MM.1S (cell line): ENCODE measurements at regions not wholly inside any gene's neighbourhood (a gene's known extent, or its start where the extent isn't known, plus 50 kb on each side); places are given as distances from the start of the nearest gene placed in this dataset.

ENCODE experiments used
- DNase-seq: peaks from one replicate; pipeline ENCODE4 v3.0.0-alpha.2; 2015
- H2AFZ ChIP-seq: fragments of 300-600 bp; sonication (generic); 2 replicates; pipeline ENCODE4 v1.6.0; 2016; ENCODE audit warnings: antibody characterized with exemption, low read length
- H3F3A ChIP-seq: fragments of 300-600 bp; sonication (generic); 2 replicates; pipeline ENCODE4 v1.6.1; 2016; ENCODE audit warnings: mild to moderate bottlenecking, antibody characterized with exemption, low read length, moderate library complexity, mixed read lengths; ENCODE audit not compliant: insufficient read depth
- H3K27ac ChIP-seq: fragments of 300-600 bp; sonication (generic); 2 replicates; pipeline ENCODE4 v1.5.1; 2016; ENCODE audit warnings: mild to moderate bottlenecking, low read length
- H3K27me3 ChIP-seq: fragments of 300-600 bp; sonication (generic); replicated peaks from 2 replicates; pipeline ENCODE4 v1.6.0; 2016; ENCODE audit warnings: low read length; ENCODE audit not compliant: insufficient read depth
- H3K36me3 ChIP-seq: fragments of 300-600 bp; sonication (generic); replicated peaks from 2 replicates; pipeline ENCODE4 v1.6.1; 2016; ENCODE audit warnings: mild to moderate bottlenecking, low read length, mixed read lengths; ENCODE audit not compliant: insufficient read depth
- H3K4me1 ChIP-seq: fragments of 300-600 bp; sonication (generic); 2 replicates; pipeline ENCODE4 v1.6.1; 2016; ENCODE audit warnings: low read length, mixed read lengths
- H3K4me2 ChIP-seq: fragments of 300-600 bp; sonication (generic); 2 replicates; pipeline ENCODE4 v1.6.0; 2016; ENCODE audit warnings: low read depth, low read length
- H3K4me3 ChIP-seq: fragments of 300-600 bp; sonication (generic); 2 replicates; pipeline ENCODE4 v1.5.1; 2016; ENCODE audit warnings: low read length, mixed read lengths
- H3K79me2 ChIP-seq: fragments of 300-600 bp; sonication (generic); 2 replicates; pipeline ENCODE4 v1.6.1; 2016; ENCODE audit warnings: mixed run types, low read length, mixed read lengths
- H3K9ac ChIP-seq: fragments of 300-600 bp; sonication (generic); 2 replicates; pipeline ENCODE4 v1.6.1; 2016; ENCODE audit warnings: low read length, mixed read lengths
- H3K9me2 ChIP-seq: fragments of 300-600 bp; sonication (generic); replicated peaks from 2 replicates; pipeline ENCODE4 v1.6.1; 2016; ENCODE audit warnings: mild to moderate bottlenecking, low read length, mixed read lengths; ENCODE audit not compliant: insufficient read depth
- H3K9me3 ChIP-seq: fragments of 300-600 bp; sonication (generic); replicated peaks from 2 replicates; pipeline ENCODE4 v1.6.1; 2016; ENCODE audit warnings: mild to moderate bottlenecking, low read length, mixed read lengths; ENCODE audit not compliant: insufficient read depth
- H4K20me1 ChIP-seq: fragments of 300-600 bp; sonication (generic); 2 replicates; pipeline ENCODE4 v1.6.1; 2016; ENCODE audit warnings: mild to moderate bottlenecking, low read length, moderate library complexity, mixed read lengths; ENCODE audit not compliant: insufficient read depth
- CTCF ChIP-seq: fragments of 300-600 bp; sonication (generic); IDR thresholded peaks from 2 replicates; pipeline ENCODE4 v1.5.1; 2016; ENCODE audit warnings: antibody characterized with exemption, low read length, mixed read lengths
- EZH2 ChIP-seq: fragments of 300-600 bp; sonication (generic); optimal IDR thresholded peaks from 2 replicates; pipeline ENCODE3; 2017; ENCODE audit warnings: low read depth, mild to moderate bottlenecking, antibody characterized with exemption, low read length, mixed read lengths
- EZH2phosphoT487 ChIP-seq: fragments of 300-600 bp; sonication (generic); IDR thresholded peaks from 2 replicates; pipeline ENCODE4 v1.6.1; 2018; ENCODE audit warnings: antibody characterized with exemption, low read length

GRCh38 chr1:4207842-4208692 is 308.0 kb upstream of the C1orf174 start:
- Histone ChIP-seq H2AFZ (no peak overlapping the region), H3K4me1 (no peaks in the 10 kb centered on the region), H3K27me3 (peaks cover 60% of the 10 kb centered on the region), H3K9ac (no peak overlapping the region), H4K20me1 (no peaks in the 10 kb centered on the region), H3K4me3 (no peak overlapping the region), H3F3A (no peaks in the 10 kb centered on the region), H3K36me3 (no peaks in the 10 kb centered on the region), H3K9me2 (no peaks in the 10 kb centered on the region), H3K4me2 (no peak overlapping the region), H3K79me2 (no peaks in the 10 kb centered on the region), H3K9me3 (no peaks in the 10 kb centered on the region), H3K27ac (no peak overlapping the region)
- no peak for DNase-seq
- TF ChIP-seq EZH2 (no peak), CTCF (no peak), EZH2phosphoT487 (no peak)

GRCh38 chr1:4210043-4210442 is 310.0 kb upstream of the C1orf174 start:
- H3K79me2 ChIP-seq, result no peaks in the 10 kb centered on the region
- no peaks in the 10 kb centered on the region for H4K20me1 ChIP-seq
- TF ChIP-seq EZH2phosphoT487 (no peak), EZH2 (no peak), CTCF (no peak)
- no peak overlapping the region for H3K4me2 ChIP-seq
- no peak overlapping the region for H2AFZ ChIP-seq
- peaks cover 76% of the 10 kb centered on the region for H3K27me3 ChIP-seq
- no peaks in the 10 kb centered on the region for H3K9me2 ChIP-seq
- no peaks in the 10 kb centered on the region for H3F3A ChIP-seq
- no peak for DNase-seq
- no peaks in the 10 kb centered on the region for H3K9me3 ChIP-seq
- no peaks in the 10 kb centered on the region for H3K36me3 ChIP-seq
- H3K4me3 ChIP-seq, result no peak overlapping the region
- no peak overlapping the region for H3K9ac ChIP-seq
- H3K27ac ChIP-seq, result no peak overlapping the region
- H3K4me1 ChIP-seq, result no peaks in the 10 kb centered on the region

GRCh38 chr1:4212796-4213195 is 312.7 kb upstream of the C1orf174 start:
- no peak overlapping the region for H3K9ac ChIP-seq
- DNase-seq, result no peak

More at GRCh38 chr1:4212796-4213195, 312.7 kb upstream of the C1orf174 start:
- H3K4me3 ChIP-seq, result no peak overlapping the region
- H3K36me3 ChIP-seq, result no peaks in the 10 kb centered on the region
- no peak overlapping the region for H3K27ac ChIP-seq
- peaks cover 83% of the 10 kb centered on the region for H3K27me3 ChIP-seq
- no peaks in the 10 kb centered on the region for H3F3A ChIP-seq
- no peak overlapping the region for H3K4me2 ChIP-seq
- H3K9me2 ChIP-seq, result no peaks in the 10 kb centered on the region
- no peaks in the 10 kb centered on the region for H3K4me1 ChIP-seq
- no peak for TF ChIP-seq EZH2phosphoT487
- no peak for TF ChIP-seq EZH2
- TF ChIP-seq CTCF, result no peak
- no peaks in the 10 kb centered on the region for H3K79me2 ChIP-seq
- no peaks in the 10 kb centered on the region for H4K20me1 ChIP-seq
- no peaks in the 10 kb centered on the region for H3K9me3 ChIP-seq
- no peak overlapping the region for H2AFZ ChIP-seq
